ENCODE measurements at regions not wholly inside any gene's neighbourhood (a gene's known extent, or its start where the extent isn't known, plus 50 kb on each side); places are given as distances from the start of the nearest gene placed in this dataset.

- no peak for DNase-seq
Measured at GRCh38 chr10:10311966-10312365, 705.7 kb upstream of the CELF2 start.

- no peak for DNase-seq
Measured at GRCh38 chr10:10313149-10313835, 704.4 kb upstream of the CELF2 start.

GRCh38 chr10:10314626-10315025 lies 703.0 kb upstream of the CELF2 start:
- no peak for DNase-seq

GRCh38 chr10:10315989-10316388 lies 701.7 kb upstream of the CELF2 start:
- no peak for DNase-seq

GRCh38 chr10:10317151-10317550 lies 700.5 kb upstream of the CELF2 start:
- DNase-seq, result no peak

- no peak for DNase-seq
Measured at GRCh38 chr10:10318856-10319255, 698.8 kb upstream of the CELF2 start.

- no peak for DNase-seq
Measured at GRCh38 chr10:10320956-10321355, 696.7 kb upstream of the CELF2 start.

GRCh38 chr10:10326116-10326515 lies 691.6 kb upstream of the CELF2 start:
- DNase-seq, result no peak

- no peak for DNase-seq
Measured at GRCh38 chr10:10327934-10328333, 689.7 kb upstream of the CELF2 start.

GRCh38 chr10:10330418-10330817 lies 687.3 kb upstream of the CELF2 start:
- no peak for DNase-seq

- no peak for DNase-seq
Measured at GRCh38 chr10:10332786-10333185, 684.9 kb upstream of the CELF2 start.

- DNase-seq, result no peak
Measured at GRCh38 chr10:10333622-10334021, 684.0 kb upstream of the CELF2 start.

- no peak for DNase-seq
Measured at GRCh38 chr10:10338339-10338738, 679.3 kb upstream of the CELF2 start.

GRCh38 chr10:10346390-10347150 lies 671.1 kb upstream of the CELF2 start:
- DNase-seq, result no peak

- no peak for DNase-seq
Measured at GRCh38 chr10:10350050-10350449, 667.6 kb upstream of the CELF2 start.

- no peak for DNase-seq
Measured at GRCh38 chr10:10351451-10351850, 666.2 kb upstream of the CELF2 start.

GRCh38 chr10:10353326-10353868 lies 664.3 kb upstream of the CELF2 start:
- no peak for DNase-seq

- no peak for DNase-seq
Measured at GRCh38 chr10:10359263-10359662, 658.4 kb upstream of the CELF2 start.

- DNase-seq, result no peak
Measured at GRCh38 chr10:10361301-10361885, 656.3 kb upstream of the CELF2 start.

- no peak for DNase-seq
Measured at GRCh38 chr10:10362800-10363199, 654.9 kb upstream of the CELF2 start.

- DNase-seq, result no peak
Measured at GRCh38 chr10:10363217-10363616, 654.5 kb upstream of the CELF2 start.

GRCh38 chr10:10364902-10365301 lies 652.8 kb upstream of the CELF2 start:
- no peak for DNase-seq

GRCh38 chr10:10365676-10366075 lies 652.0 kb upstream of the CELF2 start:
- no peak for DNase-seq

GRCh38 chr10:10366836-10367235 lies 650.8 kb upstream of the CELF2 start:
- DNase-seq, result no peak

All from KG1 (cell line).